Activated naive CD8-positive, alpha-beta T cell treated with anti-CD3 and anti-CD28 coated beads, Interleukin-2, amount 10 ng/mL, durations not matched to agents 7 days and 5 days (primary cell): ENCODE measurements at regions not wholly inside any gene's neighbourhood (a gene's known extent, or its start where the extent isn't known, plus 50 kb on each side); places are given as distances from the start of the nearest gene placed in this dataset.
"Not testable (repeated sequence)": the region's sequence is repeated elsewhere in the genome, so short reads cannot be mapped to it uniquely, and the experiment has no call there.

Experiments used
- ATAC-seq: fragments of 150-1000 bp; cut with Tn5 transposase; one replicate; pipeline ENCODE4 v1.10.0; 2021; ENCODE audit warnings: low read depth, moderate library complexity
- POLR2A ChIA-PET: fragments of 350-600 bp; sonication (Branson Sonifier 250); formaldehyde crosslinking; loops from one replicate; lab custom pipeline; 2021; ENCODE audit warnings: antibody characterized with exemption; lab: Charles Lee
- DNase-seq: peaks from one replicate; pipeline ENCODE4 v3.0.0; 2021
- H3K27ac Mint-ChIP-seq: one replicate; pipeline ENCODE4 v1.8.0; 2022; ENCODE audit warnings: mild to moderate bottlenecking, mixed read lengths
- H3K27me3 Mint-ChIP-seq: one replicate; pipeline ENCODE4 v1.8.0; 2022; ENCODE audit warnings: mild to moderate bottlenecking, moderate library complexity, mixed read lengths
- H3K36me3 Mint-ChIP-seq: one replicate; pipeline ENCODE4 v1.8.0; 2021; ENCODE audit warnings: mild to moderate bottlenecking, mixed read lengths
- H3K4me1 Mint-ChIP-seq: one replicate; pipeline ENCODE4 v1.8.0; 2021; ENCODE audit warnings: mixed read lengths
- H3K4me3 Mint-ChIP-seq: one replicate; pipeline ENCODE4 v1.8.0; 2022; ENCODE audit warnings: mild to moderate bottlenecking, moderate library complexity, mixed read lengths
- H3K9me3 Mint-ChIP-seq: one replicate; pipeline ENCODE4 v1.8.0; 2021; ENCODE audit warnings: mixed read lengths

GRCh38 chr2:110030894-110031293 is 84.7 kb downstream of the MALL start:
- H3K9me3 Mint-ChIP-seq, DNase-seq, H3K36me3 Mint-ChIP-seq, H3K27me3 Mint-ChIP-seq, ATAC-seq, H3K4me1 Mint-ChIP-seq, H3K27ac Mint-ChIP-seq, H3K4me3 Mint-ChIP-seq, POLR2A ChIA-PET: not testable (repeated sequence)

DNA sequence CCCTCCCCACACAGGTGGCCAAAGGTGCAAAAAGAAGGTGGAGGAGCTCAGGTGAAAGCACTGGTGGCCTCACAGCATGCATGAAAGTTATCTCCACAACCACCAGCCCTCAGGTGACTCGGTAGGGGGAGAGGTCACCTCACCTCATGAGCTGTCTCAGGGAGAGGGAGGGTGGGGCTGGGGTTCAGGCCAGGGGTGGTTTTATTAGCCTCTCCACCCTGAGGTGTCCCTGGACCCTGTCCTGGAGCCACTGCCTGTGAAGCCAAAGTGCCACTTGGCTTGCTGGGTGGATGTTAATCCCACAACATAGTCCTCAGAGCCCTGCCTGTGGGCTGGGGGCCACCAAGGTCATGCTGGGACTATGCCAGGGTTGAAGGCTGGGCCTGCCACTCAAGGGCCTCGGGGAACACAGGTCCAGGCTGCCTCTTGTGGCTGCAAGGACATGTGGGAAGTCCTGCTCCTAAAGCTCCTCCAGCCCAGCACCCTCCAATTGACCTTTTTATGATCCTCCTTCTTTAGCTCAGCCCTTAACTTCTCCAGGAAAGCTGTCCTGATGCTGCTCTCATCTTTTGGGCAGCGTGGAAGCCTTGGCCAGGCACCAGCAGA is 83.8 kb downstream of the MALL start:
- H3K36me3 Mint-ChIP-seq, POLR2A ChIA-PET, H3K4me3 Mint-ChIP-seq, H3K27ac Mint-ChIP-seq, H3K27me3 Mint-ChIP-seq, ATAC-seq, H3K4me1 Mint-ChIP-seq, H3K9me3 Mint-ChIP-seq, DNase-seq: not testable (repeated sequence)
